Mucosa of gallbladder (tissue), 1 donor: ENCODE measurements at regions not wholly inside any gene's neighbourhood (a gene's known extent, or its start where the extent isn't known, plus 50 kb on each side); places are given as distances from the start of the nearest gene placed in this dataset.
A peak's percentile ranks its signal among the peaks of the same experiment; 100 is the strongest.

Experiments used
- DNase-seq: peaks from one replicate; pipeline ENCODE4 v3.0.0-alpha.2; 2020; ENCODE audit warnings: low spot score
- donor health status: DM: no; HTN: no; CAD: no.

- DNase-seq, result no peak
Measured at GRCh38 chr2:16022548-16023240, 82.3 kb downstream of the MYCN start.

GRCh38 chr2:16021611-16022363 is 81.4 kb downstream of the MYCN start:
- no peak for DNase-seq

GRCh38 chr2:16020389-16021008 is 80.1 kb downstream of the MYCN start:
- DNase-seq, result no peak

- DNase-seq, result no peak
Measured at GRCh38 chr2:16019617-16020351, 79.4 kb downstream of the MYCN start.

- no peak for DNase-seq
Measured at GRCh38 chr2:16019060-16019480, 78.7 kb downstream of the MYCN start.

GRCh38 chr2:16018277-16019059 is 78.1 kb downstream of the MYCN start:
- no peak for DNase-seq

GRCh38 chr2:16016282-16016681 is 75.9 kb downstream of the MYCN start:
- DNase-seq, result no peak

- no peak for DNase-seq
Measured at GRCh38 chr2:16015903-16016265, 75.5 kb downstream of the MYCN start.

- no peak for DNase-seq
Measured at GRCh38 chr2:16015210-16015902, 75.0 kb downstream of the MYCN start.

GRCh38 chr2:16014802-16015201 is 74.5 kb downstream of the MYCN start:
- DNase-seq, result no peak

- DNase-seq, result no peak
Measured at GRCh38 chr2:16014041-16014787, 73.9 kb downstream of the MYCN start.

GRCh38 chr2:16013359-16013911 is 73.1 kb downstream of the MYCN start:
- no peak for DNase-seq

GRCh38 chr2:16012626-16013358 is 72.4 kb downstream of the MYCN start:
- peak; percentile 59 for DNase-seq

- no peak for DNase-seq
Measured at GRCh38 chr2:16012029-16012596, 71.8 kb downstream of the MYCN start.

- DNase-seq, result no peak
Measured at GRCh38 chr2:16011621-16011960, 71.2 kb downstream of the MYCN start.

- DNase-seq, result no peak
Measured at GRCh38 chr2:16010951-16011620, 70.7 kb downstream of the MYCN start.

- no peak for DNase-seq
Measured at GRCh38 chr2:16010011-16010410, 69.7 kb downstream of the MYCN start.

GRCh38 chr2:16009560-16009959 is 69.2 kb downstream of the MYCN start:
- DNase-seq, result no peak
